Activated CD4-positive, alpha-beta T cell treated with anti-CD3 and anti-CD28 coated beads, Interleukin-2, Interleukin-6, amounts not matched to agents 100 ng/mL and 50 ng/mL, durations not matched to agents 16 hours and 8 hours (primary cell): ENCODE measurements at regions not wholly inside any gene's neighbourhood (a gene's known extent, or its start where the extent isn't known, plus 50 kb on each side); places are given as distances from the start of the nearest gene placed in this dataset.
"Not testable (repeated sequence)": the region's sequence is repeated elsewhere in the genome, so short reads cannot be mapped to it uniquely, and the experiment has no call there.

Experiments used
- DNase-seq: peaks from one replicate; pipeline ENCODE4 v3.0.0-alpha.2; 2020

- not testable (repeated sequence) for DNase-seq
Observed at GRCh38 chr12:54799966-54800365, 54.4 kb upstream of the MUCL1 start.

- no peak for DNase-seq
Observed at GRCh38 chr12:54798651-54799050, 55.7 kb upstream of the MUCL1 start.

DNA sequence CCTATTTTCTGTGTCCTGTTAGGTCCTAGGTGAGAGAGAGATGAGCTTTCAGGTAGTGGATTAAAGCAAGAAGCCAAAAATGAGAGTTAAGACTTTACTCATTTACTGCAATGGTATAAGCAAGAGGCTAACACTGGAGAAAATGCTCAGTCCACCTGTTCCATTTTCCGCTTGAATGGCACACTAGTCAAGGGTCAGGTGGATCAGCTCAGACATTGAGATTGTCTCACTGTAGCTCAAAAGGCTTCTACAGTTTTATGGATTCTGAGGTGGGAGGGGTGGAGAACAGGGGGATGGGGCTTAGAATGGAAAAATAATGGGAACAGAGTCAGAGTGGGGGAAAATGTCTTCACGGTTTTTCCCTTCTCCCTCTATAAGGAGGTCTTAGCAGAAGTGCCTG, 57.3 kb upstream of the MUCL1 start:
- no peak for DNase-seq

GRCh38 chr12:54795644-54796043, 58.7 kb upstream of the MUCL1 start:
- no peak for DNase-seq

- DNase-seq: no peak
Observed at GRCh38 chr12:54786081-54786480, 68.2 kb upstream of the MUCL1 start.

DNA sequence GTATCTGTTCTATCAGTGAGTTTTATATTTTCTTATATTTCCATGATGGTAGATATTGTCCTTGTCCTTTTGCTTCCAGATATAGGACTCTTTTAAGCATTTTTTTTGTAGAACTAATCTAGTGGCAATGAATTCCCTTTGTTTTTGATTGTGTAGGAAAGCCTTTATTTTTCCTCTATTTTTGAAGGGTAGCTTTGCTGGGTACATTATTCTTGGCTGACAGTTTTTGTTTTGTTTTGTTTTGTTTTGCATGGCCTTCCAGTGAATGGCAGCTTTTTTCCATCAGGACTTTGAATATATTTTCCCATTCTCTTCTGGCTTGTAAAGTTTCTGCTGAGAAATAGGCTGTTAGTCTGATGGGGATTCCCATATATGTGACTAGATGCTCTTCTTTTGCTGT, 70.2 kb upstream of the MUCL1 start:
- DNase-seq: no peak

DNA sequence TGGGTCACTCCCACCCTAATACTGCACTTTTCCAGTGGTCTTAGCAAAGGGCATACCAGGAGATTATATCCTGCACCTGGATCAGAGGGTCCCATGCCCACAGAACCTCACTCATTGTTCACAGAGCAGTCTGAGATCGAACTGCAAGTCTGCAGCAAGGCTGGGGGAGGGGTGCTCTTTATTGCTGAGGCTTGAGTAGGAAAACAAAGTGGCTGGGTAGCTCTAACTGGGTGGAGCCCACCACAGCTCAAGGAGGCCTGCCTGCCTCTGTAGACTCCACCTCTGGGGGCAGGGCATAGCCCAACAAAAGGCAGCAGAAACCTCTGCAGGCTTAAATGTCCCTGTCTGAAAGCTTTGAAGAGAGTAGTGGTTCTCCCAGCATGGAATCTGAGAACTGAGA, 77.3 kb upstream of the MUCL1 start:
- not testable (repeated sequence) for DNase-seq

GRCh38 chr12:54773593-54773992, 80.7 kb upstream of the MUCL1 start:
- DNase-seq: no peak

DNA sequence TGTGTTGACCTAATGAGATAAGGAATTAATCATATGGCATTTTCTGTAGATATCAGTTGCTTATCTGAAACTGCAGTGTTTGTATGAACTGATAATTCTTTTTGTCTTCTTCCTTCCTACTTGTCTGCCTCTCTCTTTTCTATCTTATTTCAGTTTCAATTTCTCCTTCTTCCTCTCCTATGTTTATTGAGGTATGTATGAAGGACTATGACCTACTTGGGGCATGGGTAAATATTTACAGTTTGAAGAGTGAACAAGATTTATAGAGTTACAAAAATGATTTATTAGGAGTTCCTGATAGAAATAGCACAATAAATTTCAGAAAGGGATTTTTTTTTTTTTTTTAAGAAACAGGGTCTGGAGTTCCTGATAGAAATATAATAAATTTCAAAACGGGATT, 88.7 kb upstream of the MUCL1 start:
- DNase-seq: no peak

DNA sequence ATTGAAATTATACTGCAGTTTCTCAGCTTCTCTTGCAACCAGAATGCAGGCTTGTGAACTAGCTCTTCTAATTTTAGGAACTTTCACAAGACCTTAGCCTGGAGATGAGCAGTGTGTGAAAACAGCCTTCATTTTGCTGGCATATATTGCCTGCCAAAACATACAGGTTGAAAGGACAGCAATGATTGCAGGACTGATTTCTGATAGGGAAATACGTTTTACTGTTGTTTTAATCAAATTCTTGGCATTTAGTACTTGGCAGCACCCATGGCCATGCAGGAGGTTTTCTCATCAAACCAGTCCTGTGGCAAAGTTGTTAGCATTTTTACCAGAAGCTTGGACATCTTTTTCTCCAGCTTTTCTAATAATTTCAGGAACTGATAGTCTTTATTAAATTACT, 91.9 kb upstream of the MUCL1 start:
- no peak for DNase-seq

DNA sequence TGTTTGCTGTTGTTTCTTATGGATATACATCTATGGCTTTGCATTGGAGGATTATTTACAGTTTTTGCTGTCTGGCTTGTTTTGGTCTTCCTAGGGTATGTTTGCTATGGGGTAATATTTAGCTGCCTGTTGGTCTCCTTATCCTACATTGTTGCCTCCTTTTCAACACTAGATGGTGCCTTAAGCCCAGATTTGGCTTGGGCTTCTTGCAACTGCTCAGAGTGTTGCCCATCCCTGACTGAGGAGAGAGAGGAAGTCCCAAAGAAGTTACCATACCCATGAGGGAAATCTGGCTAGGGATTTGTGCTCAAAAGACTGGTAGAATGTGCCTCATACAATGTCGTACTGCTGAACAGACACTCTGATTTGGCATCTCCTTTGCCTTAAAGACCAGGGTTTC, 94.6 kb upstream of the MUCL1 start:
- peak; percentile 37 for DNase-seq

DNA sequence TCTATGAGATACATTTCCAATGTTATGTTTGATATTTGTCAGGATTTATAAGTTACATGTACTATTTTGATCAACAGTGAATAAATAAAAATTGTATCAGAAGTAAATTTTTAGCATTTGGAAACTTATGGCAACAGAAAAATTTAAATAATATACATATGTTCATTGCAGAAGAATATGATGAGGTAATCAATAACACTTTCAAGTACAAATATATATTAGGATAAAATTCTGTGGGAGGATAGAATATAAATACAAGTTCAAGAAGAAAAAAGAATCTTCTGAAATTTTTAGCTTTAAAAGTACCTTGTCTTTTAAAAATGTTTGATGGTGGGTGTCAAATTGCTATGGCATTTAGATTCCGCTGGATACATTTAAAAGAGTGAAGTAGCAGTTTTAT, 102.8 kb upstream of the MUCL1 start:
- DNase-seq: no peak

DNA sequence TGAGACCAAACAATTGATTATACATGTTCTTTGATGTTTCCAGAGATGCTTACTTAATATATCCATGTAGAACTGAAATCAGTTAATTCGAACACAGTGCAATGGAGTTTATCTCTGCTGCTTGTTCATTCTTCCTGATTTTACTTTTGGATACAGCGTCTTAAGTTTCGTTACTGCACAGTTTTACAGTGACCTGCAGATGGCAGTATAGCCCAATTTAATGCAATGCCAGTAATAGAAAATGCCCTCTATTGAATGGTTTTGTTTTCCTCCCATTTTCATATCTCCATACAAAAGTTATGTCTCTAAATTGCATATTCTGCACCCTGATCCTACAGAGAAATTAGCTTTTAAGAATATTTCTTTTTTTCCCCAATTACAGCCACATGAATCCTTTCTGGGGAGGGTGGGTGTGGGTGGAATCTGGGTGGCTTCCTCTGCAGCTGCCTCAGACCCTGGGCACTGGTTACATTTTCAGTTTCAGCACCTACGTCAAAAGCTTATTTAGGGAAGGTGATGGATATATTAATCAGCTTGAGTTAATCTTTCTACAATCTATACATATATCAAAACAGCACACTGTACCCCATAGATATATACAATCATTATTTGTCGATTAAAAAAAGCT, 101.1 kb upstream of the DCD start:
- DNase-seq: peak; percentile 65

DNA sequence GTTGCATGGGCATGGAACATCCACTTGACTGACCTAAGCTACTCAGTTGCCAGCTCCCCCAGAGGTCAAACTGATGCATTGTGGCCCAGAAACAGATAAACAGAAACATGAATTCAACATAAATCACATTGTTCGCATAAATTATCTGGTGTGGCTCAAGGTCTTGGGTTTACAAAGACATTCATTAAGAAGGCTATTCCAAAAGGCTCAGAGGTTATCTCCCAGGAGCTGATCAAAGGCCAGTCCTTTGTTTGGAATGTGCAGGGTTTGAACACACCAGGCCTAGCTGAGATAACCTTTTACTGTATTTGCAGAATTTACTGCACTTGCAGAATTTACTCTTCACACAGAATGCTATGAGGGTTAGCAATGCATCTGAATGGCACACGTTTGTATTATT, 96.4 kb upstream of the DCD start:
- no peak for DNase-seq

DNA sequence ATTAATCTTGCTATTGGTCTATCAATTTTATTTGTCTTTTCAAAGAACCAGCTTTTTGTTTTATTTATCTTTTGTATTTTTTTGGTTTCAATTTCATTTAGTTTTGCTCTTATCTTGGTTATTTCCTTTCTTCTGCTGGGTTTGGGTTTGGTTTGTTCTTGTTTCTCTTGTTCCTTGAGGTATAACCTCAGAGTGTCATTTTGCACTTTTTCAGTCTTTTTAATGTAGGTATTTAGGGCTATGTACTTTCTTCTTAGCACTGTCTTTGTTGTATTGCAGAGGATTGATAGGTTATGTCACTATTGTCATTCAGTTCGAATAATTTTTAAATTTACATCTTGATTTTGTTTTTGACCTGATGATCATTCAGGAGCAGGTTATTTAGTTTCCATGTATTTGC, 92.7 kb upstream of the DCD start:
- no peak for DNase-seq

DNA sequence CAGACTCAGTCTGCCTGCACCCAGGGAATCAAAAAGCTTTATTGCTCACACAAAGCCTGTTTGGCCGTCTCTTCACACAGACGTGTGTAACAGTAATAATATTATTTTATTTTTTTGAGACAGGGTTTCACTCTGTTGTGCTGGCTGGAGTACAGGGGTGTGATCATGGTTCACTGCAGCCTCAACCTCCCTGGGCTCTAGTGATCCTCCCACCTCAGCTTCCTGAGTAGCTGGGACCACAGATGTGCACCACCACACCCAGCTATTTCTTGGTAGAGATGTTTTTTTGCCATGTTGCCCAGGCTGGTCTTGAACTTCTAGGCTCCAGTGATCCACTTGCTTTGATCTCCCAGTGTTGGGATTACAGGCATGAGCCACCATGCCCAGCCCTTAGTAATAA, 88.4 kb upstream of the DCD start:
- DNase-seq: no peak

DNA sequence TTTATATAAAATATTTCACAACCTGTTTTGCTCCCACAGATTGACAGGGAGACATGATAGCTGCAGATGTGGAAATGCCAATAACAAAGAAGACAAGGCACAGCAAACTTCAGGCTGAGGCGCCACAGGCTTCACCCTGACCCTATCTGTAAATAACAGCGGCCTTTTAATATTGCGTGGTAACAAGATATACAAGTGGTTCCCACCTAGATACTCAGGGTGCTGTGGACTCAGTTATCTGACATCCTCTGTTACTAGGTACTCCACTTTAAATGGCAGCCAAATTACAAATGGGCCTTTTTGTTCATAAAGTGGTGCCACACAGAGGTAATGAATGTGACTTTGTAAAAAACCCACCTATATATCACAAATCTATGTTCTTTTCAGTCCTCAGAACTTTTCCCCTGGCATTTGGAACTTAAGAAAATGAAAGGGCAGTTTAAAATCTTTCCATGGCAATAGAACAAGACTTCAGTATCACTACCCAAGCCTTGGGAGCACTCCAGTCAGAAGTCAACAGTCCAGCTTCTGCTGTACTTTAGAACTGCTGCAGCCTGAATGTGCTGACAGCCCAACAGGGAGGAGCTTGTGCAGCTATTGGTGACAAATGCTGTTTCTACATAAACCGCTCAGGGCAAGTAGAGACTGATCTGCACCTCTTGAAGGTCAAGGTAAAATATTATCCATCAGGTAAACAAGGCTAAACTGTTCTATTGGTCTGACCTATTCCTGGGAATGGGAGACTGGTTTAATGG, 86.2 kb upstream of the DCD start:
- no peak for DNase-seq

DNA sequence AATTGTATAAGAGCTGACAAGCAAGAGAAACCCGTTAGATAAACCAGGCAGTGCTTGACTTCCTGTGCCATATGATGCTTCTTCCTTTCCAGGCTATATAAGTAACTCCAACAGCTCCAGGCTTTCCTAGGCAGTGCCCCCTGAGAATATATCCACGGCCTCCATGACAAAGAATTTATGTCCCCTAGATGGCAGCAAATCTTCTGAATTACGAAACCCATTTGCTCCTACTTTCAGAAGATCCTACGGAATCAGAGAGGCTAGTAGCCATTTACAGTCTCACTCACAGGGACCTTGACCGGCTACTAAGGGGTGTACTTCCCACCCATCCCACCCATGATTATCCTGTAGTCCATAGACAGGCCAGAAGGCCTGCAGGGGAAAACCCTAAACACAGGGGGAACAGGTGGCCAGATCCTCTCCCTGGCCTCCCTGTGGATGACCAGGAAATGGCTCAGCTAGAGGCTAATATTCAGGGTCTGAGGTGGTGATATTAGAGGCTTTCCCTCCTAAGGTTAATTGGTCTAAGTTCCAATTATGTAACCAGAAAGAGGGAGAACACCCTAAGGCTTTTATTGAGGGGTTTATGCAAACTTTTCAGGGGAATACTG, 77.2 kb upstream of the DCD start:
- DNase-seq: no peak

- peak; percentile 55 for DNase-seq
Observed at GRCh38 chr12:54723379-54724256, 75.5 kb upstream of the DCD start.

- no peak for DNase-seq
Observed at GRCh38 chr12:54721312-54721711, 73.1 kb upstream of the DCD start.

DNA sequence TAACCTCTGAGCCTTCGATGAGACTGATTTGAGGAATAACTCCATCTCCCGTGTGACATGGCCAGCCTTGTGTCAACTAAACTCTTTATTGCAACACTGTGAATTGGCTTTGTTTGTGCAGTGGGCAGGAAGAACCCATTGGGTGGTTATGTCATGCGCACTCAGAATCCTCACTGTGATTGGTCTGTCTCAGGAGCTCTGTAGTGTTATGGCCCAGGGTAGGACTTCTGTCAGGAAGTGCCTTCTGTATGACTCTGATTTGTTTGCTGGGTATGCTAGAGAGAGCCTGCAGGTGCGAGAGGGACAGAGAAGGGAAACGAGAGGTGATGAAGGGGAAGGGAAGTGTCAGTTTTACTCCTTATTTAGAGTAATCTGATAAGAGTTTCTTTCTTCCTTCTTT, 71.5 kb upstream of the DCD start:
- DNase-seq: no peak

DNA sequence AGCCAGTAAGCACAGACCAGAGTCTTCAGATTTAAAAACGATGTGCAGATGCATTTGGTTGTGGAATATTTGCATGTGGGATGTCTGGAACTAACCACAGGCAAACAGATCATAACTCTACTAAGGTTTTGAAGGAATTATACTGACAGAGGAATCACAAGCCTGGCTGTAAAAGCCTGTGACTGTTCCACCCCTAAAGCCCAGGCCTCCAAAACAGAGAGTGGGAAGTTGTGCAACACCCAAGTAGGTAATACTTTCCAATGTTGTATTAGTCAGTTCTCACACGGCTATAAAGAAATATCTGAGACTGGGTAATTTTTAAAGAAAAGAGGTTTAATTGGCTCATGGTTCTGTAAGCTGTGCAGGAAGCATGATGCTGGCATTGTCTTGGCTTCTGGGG, 68.1 kb upstream of the DCD start:
- DNase-seq: no peak

DNA sequence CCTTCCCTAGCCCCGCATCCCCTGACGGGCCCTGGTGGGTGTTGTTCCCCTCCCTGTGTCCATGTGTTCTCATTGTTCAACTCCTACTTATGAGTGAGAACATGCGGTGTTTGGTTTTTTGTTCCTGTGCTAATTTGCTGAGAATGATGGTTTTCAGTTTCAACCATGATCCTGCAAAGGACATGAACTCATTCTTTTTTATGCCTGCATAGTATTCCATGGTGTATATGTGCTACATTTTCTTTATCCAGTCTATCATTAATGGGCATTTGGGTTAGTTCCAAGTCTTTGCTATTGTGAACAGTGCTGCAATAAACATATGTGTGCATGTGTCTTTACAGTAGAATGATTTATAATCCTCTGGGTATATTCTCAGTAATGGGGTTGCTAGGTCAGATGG, 65.7 kb upstream of the DCD start:
- not testable (repeated sequence) for DNase-seq

GRCh38 chr12:54711669-54712068, 63.5 kb upstream of the DCD start:
- no peak for DNase-seq
